Heart right ventricle (tissue), 16 donors: ENCODE measurements at regions not wholly inside any gene's neighbourhood (a gene's known extent, or its start where the extent isn't known, plus 50 kb on each side); places are given as distances from the start of the nearest gene placed in this dataset.

ENCODE experiments used
- ATAC-seq, 8 donors: fragments of 200-7000 bp; cut with Tn5 transposase; one replicate each; pipeline ENCODE4 v1.9.1; 2020; ENCODE audit warnings: mild to moderate bottlenecking in 8 of 8, moderate library complexity in 8 of 8, moderate number of reproducible peaks in 1 of 8
- DNase-seq, 2 donors: peaks; one replicate each; pipeline ENCODE4 v3.0.0-alpha.2; 2020
- H3K27ac ChIP-seq, 10 donors: fragments of 200-600 bp; sonication (generic) in 2 of 10; one replicate each; pipeline versions ENCODE4 v1.5.0 to v1.8.0; 2020 to 2022; ENCODE audit warnings: mild to moderate bottlenecking in 3 of 10
- H3K27me3 ChIP-seq, 7 donors: fragments of 200-600 bp; one replicate each; pipeline ENCODE4 v1.8.0; 2021 to 2022; ENCODE audit warnings: mild to moderate bottlenecking in 2 of 7
- H3K36me3 ChIP-seq, 9 donors: fragments of 200-600 bp; sonication (generic) in 1 of 9; one replicate each; pipeline versions ENCODE4 v1.5.0 to v1.8.0; 2020 to 2022; ENCODE audit warnings: mild to moderate bottlenecking in 2 of 9
- H3K4me1 ChIP-seq, 9 donors: fragments of 200-600 bp; sonication (generic) in 1 of 9; one replicate each; pipeline versions ENCODE4 v1.5.0 to v1.8.0; 2020 to 2022; ENCODE audit warnings: mild to moderate bottlenecking in 4 of 9
- H3K4me3 ChIP-seq, 10 donors: fragments of 200-600 bp; sonication (generic) in 2 of 10; one replicate each; pipeline versions ENCODE4 v1.5.0 to v1.8.0; 2020 to 2022; ENCODE audit warnings: mild to moderate bottlenecking in 7 of 10, moderate library complexity in 2 of 10
- H3K9me3 ChIP-seq, 11 donors: fragments of 200-600 bp in 10 of 11; sonication (generic) in 2 of 11; one replicate each; pipeline versions ENCODE4 v1.5.0 to v1.8.0; 2013 to 2022; ENCODE audit warnings: mild to moderate bottlenecking in 2 of 11, control low read depth in 1 of 11, moderate library complexity in 1 of 11
- WGBS, 2 donors: extraction: QIAGEN DNeasy Blood & Tissue Kit; methylation state at CpG; one replicate each; pipeline ENCODE4 v1.1.7; 2013; ENCODE audit warnings: inconsistent platforms in 1 of 2; 5-methylcytosine and 5-hydroxymethylcytosine counted together
- intact Hi-C, 10 donors: fragments of 100-400 bp; cut with DNase I; formaldehyde crosslinking; loops; one replicate each; pipeline versions ENCODE4 v1.11.1 to v1.14.2; 2022
- TF ChIP-seq, protein P1 (sequence below), 9 donors: fragments of 200-600 bp; sonication (generic) in 2 of 9; IDR thresholded peaks; one replicate each; pipeline versions ENCODE4 v1.5.0 to v1.8.0; 2021 to 2022; ENCODE audit warnings: antibody characterized with exemption in 9 of 9, mild to moderate bottlenecking in 5 of 9, moderate library complexity in 1 of 9
- donor health status: Arrhythmogenic right ventricular cardiomyopathy.
- donor health status: ischemic (EF 13 %, LVEDD 7.1; RV severe dilation, severe dysfunction).
- donor health status: healthy with polysubstance abuse.
- donor health status: DM: no; HTN: yes; CAD: no.
- donor health status: DM: no; HTN: no; CAD: no.
- donor health status: ischemic (EF 25% LVEDD 6.9; RV normal size, moderate dysfunction).
- donor health status: ischemic (EF 25% LVEDD 5.7; RV mildly dilated, moderate dysfunction).
- donor health status: healthy.
- donor health status: DM: yes; HTN: yes; CAD: no.
- donor health status: Ischemic cardiomyopathy.
- donor health status: ischemic (EF 35%, LVEDD 5.7; RV mildly dilated, moderate dysfunction).
- donor health status: nonischemic (EF 11% LVEDD 7.7; RV severe dilation, severe dysfunction).
- donor health status: DM: yes; HTN: yes; CAD: no.
- donor health status: PGD.
- donor health status: ischemic (EF 29% LVEDD 5.4; RV normal size, mild dysfunction).
- donor health status: nonischemic (EF 23%, LVEDD 6.1; RV moderate dilation, normal function).

DNA sequence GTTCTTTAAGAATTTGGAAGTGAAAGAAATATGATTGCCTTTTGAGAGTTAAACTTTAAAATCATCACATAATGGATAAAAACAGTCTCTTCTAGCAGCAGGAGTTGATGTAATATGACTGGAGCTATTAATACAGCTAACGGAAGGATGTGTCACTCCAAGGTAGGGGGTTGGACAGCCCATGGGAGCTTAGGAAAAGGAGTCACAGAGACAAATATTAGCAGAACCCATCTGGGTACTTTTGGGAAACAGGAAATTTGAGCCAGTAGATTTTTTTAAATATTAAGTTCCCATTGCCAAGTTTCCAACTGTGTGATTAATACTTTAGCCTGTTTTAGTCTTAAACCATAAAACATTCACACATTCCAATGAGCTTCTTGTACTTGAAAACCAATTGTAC lies 164.7 kb upstream of the RIMS1 start:
- 32 to 36% methylated on average over 1 of the region's 1 CpG for WGBS, 2 donors
- peak in 6 of 8 donors; percentile 67 to 95 (median 81) for ATAC-seq
- intact Hi-C loops = no loop called here

DNA sequence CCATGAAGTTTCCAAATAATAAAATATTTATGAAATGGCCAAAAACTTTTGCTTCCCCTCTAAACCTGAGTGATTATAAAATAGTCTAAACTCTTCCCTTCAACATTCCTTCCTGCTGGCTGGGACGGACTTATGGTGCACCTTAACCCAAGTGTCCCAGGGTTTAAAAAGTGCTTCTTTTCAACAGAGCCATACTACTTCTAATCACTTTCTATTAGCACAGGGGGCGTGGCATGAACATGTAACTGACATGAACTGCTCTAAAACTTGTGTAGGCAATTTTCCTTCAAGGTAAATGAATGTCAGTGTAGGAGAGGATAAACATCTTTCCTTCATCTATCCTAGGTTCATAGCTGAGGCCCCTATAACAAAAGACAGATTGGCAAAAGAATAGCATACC lies 163.6 kb upstream of the RIMS1 start:
- DNase-seq = no peak
- H3K27me3 ChIP-seq = no peaks in the 10 kb centered on the region
- ATAC-seq = no peak
- peaks cover 0 to 12% (median 0%) of the 10 kb centered on the region in 9 donors for H3K4me1 ChIP-seq
- 81 to 84% methylated on average over 2 of the region's 2 CpGs for WGBS, 2 donors
- TF ChIP-seq, protein P1, sequence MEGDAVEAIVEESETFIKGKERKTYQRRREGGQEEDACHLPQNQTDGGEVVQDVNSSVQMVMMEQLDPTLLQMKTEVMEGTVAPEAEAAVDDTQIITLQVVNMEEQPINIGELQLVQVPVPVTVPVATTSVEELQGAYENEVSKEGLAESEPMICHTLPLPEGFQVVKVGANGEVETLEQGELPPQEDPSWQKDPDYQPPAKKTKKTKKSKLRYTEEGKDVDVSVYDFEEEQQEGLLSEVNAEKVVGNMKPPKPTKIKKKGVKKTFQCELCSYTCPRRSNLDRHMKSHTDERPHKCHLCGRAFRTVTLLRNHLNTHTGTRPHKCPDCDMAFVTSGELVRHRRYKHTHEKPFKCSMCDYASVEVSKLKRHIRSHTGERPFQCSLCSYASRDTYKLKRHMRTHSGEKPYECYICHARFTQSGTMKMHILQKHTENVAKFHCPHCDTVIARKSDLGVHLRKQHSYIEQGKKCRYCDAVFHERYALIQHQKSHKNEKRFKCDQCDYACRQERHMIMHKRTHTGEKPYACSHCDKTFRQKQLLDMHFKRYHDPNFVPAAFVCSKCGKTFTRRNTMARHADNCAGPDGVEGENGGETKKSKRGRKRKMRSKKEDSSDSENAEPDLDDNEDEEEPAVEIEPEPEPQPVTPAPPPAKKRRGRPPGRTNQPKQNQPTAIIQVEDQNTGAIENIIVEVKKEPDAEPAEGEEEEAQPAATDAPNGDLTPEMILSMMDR (IDR thresholded peaks at IDR 0.05) = no peak
- H3K36me3 ChIP-seq = no peaks in the 10 kb centered on the region
- H3K9me3 ChIP-seq = no peaks in the 10 kb centered on the region
- no peak overlapping the region for H3K4me3 ChIP-seq
- intact Hi-C loops = no loop called here
- no peak overlapping the region for H3K27ac ChIP-seq

More for the DNA sequence above, 164.7 kb upstream of the RIMS1 start:
- Histone ChIP-seq H3K4me3 (no peak overlapping the region), H3K9me3 (no peaks in the 10 kb centered on the region), H3K4me1 (peaks cover 0 to 12% (median 0%) of the 10 kb centered on the region in 9 donors), H3K27ac (peak overlapping the region in 4 of 10 donors; percentile 5 to 59 (median 17)), H3K36me3 (no peaks in the 10 kb centered on the region), H3K27me3 (no peaks in the 10 kb centered on the region)
- TF ChIP-seq, protein P1 (IDR thresholded peaks at IDR 0.05) = no peak
- DNase-seq = peak in 1 of 2 donors; percentile 22

DNA sequence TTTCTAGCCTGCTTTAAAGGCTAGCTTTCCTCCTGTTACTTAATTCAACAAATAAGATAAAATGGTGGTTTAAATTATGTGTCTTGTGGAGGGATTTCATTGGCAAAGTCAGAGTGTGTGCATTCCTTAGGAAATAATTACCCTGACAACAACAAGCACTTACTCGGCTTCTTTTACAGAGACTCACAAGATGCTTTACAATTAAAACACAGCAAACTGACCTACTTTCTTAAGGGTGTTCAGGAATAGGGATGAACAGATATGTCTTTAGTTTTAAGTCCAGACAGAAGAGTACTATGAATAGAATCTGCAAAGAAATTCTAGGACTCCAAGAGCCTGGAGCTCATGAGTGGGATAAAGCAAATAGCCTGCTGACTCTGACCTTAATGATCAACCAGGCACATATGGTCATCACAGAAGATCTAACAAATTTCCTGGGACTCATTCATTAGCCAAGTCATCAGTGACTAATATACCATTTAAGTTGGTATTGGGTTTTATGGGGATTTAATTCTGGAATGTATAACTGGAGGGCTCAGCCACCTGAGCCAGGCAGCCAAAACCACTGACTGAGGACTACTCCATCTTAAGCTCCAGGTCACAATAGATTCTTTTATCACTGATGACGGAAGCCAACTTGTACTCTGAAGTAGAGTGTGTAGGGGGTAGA lies 161.8 kb upstream of the RIMS1 start:
- intact Hi-C loops = no loop called here
- H3K4me3 ChIP-seq = no peak overlapping the region
- H3K27ac ChIP-seq = no peak overlapping the region
- ATAC-seq (no peak), DNase-seq (no peak)
- H3K9me3 ChIP-seq = no peaks in the 10 kb centered on the region
- WGBS, 2 donors = 67 to 73% methylated on average over 2 of the region's 2 CpGs
- H3K36me3 ChIP-seq = no peaks in the 10 kb centered on the region
- TF ChIP-seq, protein P1 (IDR thresholded peaks at IDR 0.05) = no peak
- H3K27me3 ChIP-seq = no peaks in the 10 kb centered on the region
- H3K4me1 ChIP-seq = peaks cover 0 to 12% (median 0%) of the 10 kb centered on the region in 9 donors

DNA sequence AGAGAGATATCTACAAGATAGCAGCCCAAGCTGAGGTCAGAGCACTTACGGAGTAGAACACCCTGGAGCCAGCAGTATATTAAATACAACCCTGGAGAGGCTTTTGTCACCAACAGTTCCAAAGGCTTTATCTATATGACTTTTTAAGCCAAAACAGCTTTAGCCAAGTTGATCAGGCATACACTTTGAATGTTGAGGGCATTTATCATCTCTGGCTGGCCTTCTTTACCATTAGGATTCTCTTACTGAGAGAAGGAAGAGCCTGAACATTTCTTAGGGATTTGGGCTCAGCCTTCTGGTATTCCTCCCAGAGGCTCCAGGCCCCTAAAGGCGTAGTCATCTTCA lies 161.3 kb upstream of the RIMS1 start:
- Histone ChIP-seq H3K36me3 (no peaks in the 10 kb centered on the region), H3K9me3 (no peaks in the 10 kb centered on the region), H3K27me3 (no peaks in the 10 kb centered on the region), H3K27ac (no peak overlapping the region), H3K4me3 (no peak overlapping the region), H3K4me1 (peaks cover 0 to 12% (median 0%) of the 10 kb centered on the region in 9 donors)
- no peak for ATAC-seq
- intact Hi-C loops = no loop called here
- DNase-seq = no peak
- WGBS, 2 donors = 79 to 90% methylated on average over 2 of the region's 2 CpGs
- TF ChIP-seq, protein P1 (IDR thresholded peaks at IDR 0.05) = no peak
